T-cell (primary cell): ENCODE measurements at regions not wholly inside any gene's neighbourhood (a gene's known extent, or its start where the extent isn't known, plus 50 kb on each side); places are given as distances from the start of the nearest gene placed in this dataset.

Experiments used
- ATAC-seq, 4 experiments: fragments of 200-7000 bp in 3 of 4; fragments of 150-1000 bp in 1 of 4; cut with Tn5 transposase; replicated peaks in 1 of 4; 1 replicate in 3 of 4; 2 replicates in 1 of 4; pipeline ENCODE4 v1.10.0; 2021; ENCODE audit warnings: moderate library complexity in 3 of 4, mild to moderate bottlenecking in 2 of 4, moderate number of reproducible peaks in 1 of 4
- CTCF ChIA-PET, 2 donors: fragments of 300-600 bp; sonication (Branson Sonifier 250); formaldehyde crosslinking; loops; one replicate each; lab custom pipeline; 2022; ENCODE audit warnings: antibody characterized with exemption in 2 of 2; lab: Charles Lee
- POLR2A ChIA-PET, 2 donors: fragments of 300-600 bp; sonication (Branson Sonifier 250); formaldehyde crosslinking; loops; one replicate each; lab custom pipeline; 2022; ENCODE audit warnings: antibody characterized with exemption in 2 of 2; lab: Charles Lee
- DNase-seq, 35 experiments: peaks; one replicate each; pipeline versions ENCODE4 v3.0.0 to v3.0.0-alpha.2; 2013 to 2023
- H3K27ac ChIP-seq: one replicate; pipeline ENCODE4 v1.5.1; 2013; ENCODE audit warnings: low read length
- H3K27me3 ChIP-seq, 2 experiments: replicated peaks in 1 of 2; 1 replicate in 1 of 2; 2 replicates in 1 of 2; pipeline versions ENCODE4 v1.6.1 to v1.7.0; 2013; ENCODE audit warnings: low read length in 1 of 2, mixed read lengths in 1 of 2; ENCODE audit not compliant: control insufficient read depth in 2 of 2, insufficient read depth in 2 of 2; ENCODE audit errors: extremely low read depth in 1 of 2
- H3K36me3 ChIP-seq, 2 donors: 1 replicate in 1 of 2; 2 replicates in 1 of 2; pipeline versions ENCODE4 v1.6.1 to v1.7.0; 2013; ENCODE audit warnings: low read length in 1 of 2; ENCODE audit not compliant: control insufficient read depth in 2 of 2, insufficient read depth in 1 of 2; ENCODE audit errors: extremely low read depth in 1 of 2
- H3K4me1 ChIP-seq, 2 experiments: 1 replicate in 1 of 2; 2 replicates in 1 of 2; pipeline versions ENCODE4 v1.6.1 to v1.7.0; 2013; ENCODE audit warnings: low read length in 2 of 2, mixed read lengths in 1 of 2; ENCODE audit not compliant: insufficient read depth in 2 of 2, control insufficient read depth in 1 of 2; ENCODE audit errors: extremely low read depth in 1 of 2
- H3K4me3 ChIP-seq, 2 donors: 1 replicate in 1 of 2; 2 replicates in 1 of 2; pipeline versions ENCODE4 v1.5.1 to v1.7.0; 2013; ENCODE audit warnings: mild to moderate bottlenecking in 2 of 2, low read length in 1 of 2, moderate library complexity in 1 of 2; ENCODE audit not compliant: control insufficient read depth in 1 of 2; ENCODE audit errors: extremely low read depth in 1 of 2
- H3K9me3 ChIP-seq: 2 replicates; pipeline ENCODE4 v1.7.0; 2013
- H3K27ac Mint-ChIP-seq, 2 donors: one replicate each; pipeline ENCODE4 v1.8.0; 2020 to 2021; ENCODE audit warnings: mild to moderate bottlenecking in 2 of 2, mixed read lengths in 2 of 2
- H3K27me3 Mint-ChIP-seq, 2 donors: one replicate each; pipeline ENCODE4 v1.8.0; 2021 to 2022; ENCODE audit warnings: mixed read lengths in 2 of 2
- H3K36me3 Mint-ChIP-seq: one replicate; pipeline ENCODE4 v1.8.0; 2021; ENCODE audit warnings: mixed read lengths
- H3K4me1 Mint-ChIP-seq, 3 donors: one replicate each; pipeline ENCODE4 v1.8.0; 2020 to 2022; ENCODE audit warnings: mixed read lengths in 3 of 3, mild to moderate bottlenecking in 1 of 3
- H3K4me3 Mint-ChIP-seq, 3 donors: one replicate each; pipeline ENCODE4 v1.8.0; 2020 to 2022; ENCODE audit warnings: mild to moderate bottlenecking in 3 of 3, mixed read lengths in 3 of 3, moderate library complexity in 3 of 3
- H3K9me3 Mint-ChIP-seq, 3 donors: one replicate each; pipeline ENCODE4 v1.8.0; 2020 to 2022; ENCODE audit warnings: mixed read lengths in 3 of 3
- WGBS: methylation state at CpG from one replicate; pipeline ENCODE4 v1.1.5; 2013; ENCODE audit warnings: missing lambda C conversion rate; ENCODE audit not compliant: insufficient coverage; 5-methylcytosine and 5-hydroxymethylcytosine counted together

GRCh38 chr17:13871261-13871660 lies 198.0 kb upstream of the COX10 start:
- Histone ChIP-seq H3K4me1 (no peaks in the 10 kb centered on the region), H3K9me3 (no peaks in the 10 kb centered on the region), H3K27ac (no peak overlapping the region), H3K36me3 (no peaks in the 10 kb centered on the region), H3K27me3 (no peaks in the 10 kb centered on the region), H3K4me3 (no peak overlapping the region)
- ATAC-seq: no peak
- Mint-ChIP-seq H3K4me3 (no peak overlapping the region), H3K27ac (no peak overlapping the region), H3K27me3 (no peaks in the 10 kb centered on the region), H3K4me1 (no peaks in the 10 kb centered on the region), H3K36me3 (peaks cover 22% of the 10 kb centered on the region), H3K9me3 (peaks cover 0 to 7% (median 3%) of the 10 kb centered on the region in 3 donors)
- ChIA-PET CTCF (interaction anchor here in 1 of 2 donors (0.7 kb wide), 1 partner anchor 125 kb away, joined by 3 read pairs; no protein-coding TSS in a partner anchor), POLR2A (no interaction called here)
- DNase-seq: no peak
- WGBS: 75% methylated on average over 2 of the region's 4 CpGs

- no peaks in the 10 kb centered on the region for H3K27me3 Mint-ChIP-seq
- DNase-seq: no peak
- Histone ChIP-seq H3K9me3 (no peaks in the 10 kb centered on the region), H3K4me3 (no peak overlapping the region), H3K27ac (no peak overlapping the region), H3K36me3 (no peaks in the 10 kb centered on the region), H3K27me3 (no peaks in the 10 kb centered on the region), H3K4me1 (no peaks in the 10 kb centered on the region)
- peaks cover 0 to 3% (median 3%) of the 10 kb centered on the region in 3 donors for H3K9me3 Mint-ChIP-seq
- H3K36me3 Mint-ChIP-seq: peaks cover 29% of the 10 kb centered on the region
- ChIA-PET POLR2A (no interaction called here), CTCF (no interaction called here)
- H3K4me3 Mint-ChIP-seq: no peak overlapping the region
- WGBS: 71% methylated on average over 1 of the region's 3 CpGs
- no peak for ATAC-seq
- no peaks in the 10 kb centered on the region for H3K4me1 Mint-ChIP-seq
- no peak overlapping the region for H3K27ac Mint-ChIP-seq
These were observed 195.2 kb upstream of the COX10 start for GRCh38 chr17:13874134-13874533.

- Mint-ChIP-seq H3K27me3 (no peaks in the 10 kb centered on the region), H3K4me3 (no peak overlapping the region), H3K9me3 (peaks cover 0 to 3% (median 3%) of the 10 kb centered on the region in 3 donors), H3K36me3 (peaks cover 34% of the 10 kb centered on the region), H3K27ac (no peak overlapping the region), H3K4me1 (no peaks in the 10 kb centered on the region)
- Histone ChIP-seq H3K4me3 (no peak overlapping the region), H3K27ac (no peak overlapping the region), H3K27me3 (no peaks in the 10 kb centered on the region), H3K9me3 (no peaks in the 10 kb centered on the region), H3K36me3 (no peaks in the 10 kb centered on the region), H3K4me1 (no peaks in the 10 kb centered on the region)
- ATAC-seq (no peak), DNase-seq (no peak)
- ChIA-PET CTCF (no interaction called here), POLR2A (no interaction called here)
- no CpG with 5 or more reads among the region's 1 CpG for WGBS
These were observed 194.5 kb upstream of the COX10 start for GRCh38 chr17:13874817-13875216.

- no peaks in the 10 kb centered on the region for H3K27me3 Mint-ChIP-seq
- POLR2A ChIA-PET: no interaction called here
- Histone ChIP-seq H3K4me3 (no peak overlapping the region), H3K4me1 (no peaks in the 10 kb centered on the region), H3K36me3 (no peaks in the 10 kb centered on the region), H3K27ac (no peak overlapping the region), H3K9me3 (no peaks in the 10 kb centered on the region), H3K27me3 (no peaks in the 10 kb centered on the region)
- H3K27ac Mint-ChIP-seq: no peak overlapping the region
- 98% methylated on average over 4 of the region's 5 CpGs for WGBS
- CTCF ChIA-PET: no interaction called here
- peaks cover 0 to 9% (median 0%) of the 10 kb centered on the region in 3 donors for H3K9me3 Mint-ChIP-seq
- ATAC-seq (no peak), DNase-seq (no peak)
- H3K4me1 Mint-ChIP-seq: no peaks in the 10 kb centered on the region
- H3K36me3 Mint-ChIP-seq: peaks cover 28% of the 10 kb centered on the region
- H3K4me3 Mint-ChIP-seq: no peak overlapping the region
These were observed 189.3 kb upstream of the COX10 start for GRCh38 chr17:13879961-13880466.

GRCh38 chr17:13883659-13884058 lies 185.6 kb upstream of the COX10 start:
- no peak overlapping the region for H3K27ac Mint-ChIP-seq
- ChIA-PET POLR2A (no interaction called here), CTCF (no interaction called here)
- no peak overlapping the region for H3K4me3 Mint-ChIP-seq
- Histone ChIP-seq H3K4me3 (no peak overlapping the region), H3K27me3 (no peaks in the 10 kb centered on the region), H3K9me3 (no peaks in the 10 kb centered on the region), H3K4me1 (no peaks in the 10 kb centered on the region), H3K36me3 (no peaks in the 10 kb centered on the region), H3K27ac (no peak overlapping the region)
- no peaks in the 10 kb centered on the region for H3K4me1 Mint-ChIP-seq
- DNase-seq (no peak), ATAC-seq (no peak)
- peaks cover 17% of the 10 kb centered on the region for H3K36me3 Mint-ChIP-seq
- H3K9me3 Mint-ChIP-seq: peaks cover 0 to 9% (median 0%) of the 10 kb centered on the region in 3 donors
- WGBS: no CpG with 5 or more reads among the region's 3 CpGs
- no peaks in the 10 kb centered on the region for H3K27me3 Mint-ChIP-seq

GRCh38 chr17:13884347-13884746 lies 185.0 kb upstream of the COX10 start:
- Mint-ChIP-seq H3K9me3 (peaks cover 0 to 9% (median 0%) of the 10 kb centered on the region in 3 donors), H3K4me3 (no peak overlapping the region), H3K27ac (no peak overlapping the region), H3K27me3 (no peaks in the 10 kb centered on the region), H3K4me1 (no peaks in the 10 kb centered on the region), H3K36me3 (peaks cover 17% of the 10 kb centered on the region)
- DNase-seq (no peak), ATAC-seq (no peak)
- Histone ChIP-seq H3K36me3 (no peaks in the 10 kb centered on the region), H3K4me1 (no peaks in the 10 kb centered on the region), H3K27ac (no peak overlapping the region), H3K27me3 (no peaks in the 10 kb centered on the region), H3K9me3 (no peaks in the 10 kb centered on the region), H3K4me3 (no peak overlapping the region)
- 100% methylated on average over 1 of the region's 2 CpGs for WGBS
- ChIA-PET CTCF (no interaction called here), POLR2A (no interaction called here)

GRCh38 chr17:13885550-13885949 lies 183.8 kb upstream of the COX10 start:
- POLR2A ChIA-PET: no interaction called here
- Mint-ChIP-seq H3K36me3 (peaks cover 7% of the 10 kb centered on the region), H3K27ac (no peak overlapping the region), H3K4me3 (no peak overlapping the region), H3K4me1 (no peaks in the 10 kb centered on the region), H3K9me3 (peaks cover 0 to 9% (median 0%) of the 10 kb centered on the region in 3 donors), H3K27me3 (no peaks in the 10 kb centered on the region)
- no peak overlapping the region for H3K27ac ChIP-seq
- CTCF ChIA-PET: no interaction called here
- H3K4me3 ChIP-seq: no peak overlapping the region
- H3K4me1 ChIP-seq: no peaks in the 10 kb centered on the region
- ATAC-seq (no peak), DNase-seq (no peak)
- H3K27me3 ChIP-seq: no peaks in the 10 kb centered on the region
- no peaks in the 10 kb centered on the region for H3K36me3 ChIP-seq
- no peaks in the 10 kb centered on the region for H3K9me3 ChIP-seq
- WGBS: no CpG with 5 or more reads among the region's 2 CpGs
